HT1080 (cell line): ENCODE measurements at regions not wholly inside any gene's neighbourhood (a gene's known extent, or its start where the extent isn't known, plus 50 kb on each side); places are given as distances from the start of the nearest gene placed in this dataset.
"Not testable (repeated sequence)": the region's sequence is repeated elsewhere in the genome, so short reads cannot be mapped to it uniquely, and the experiment has no call there.

ENCODE experiments used
- DNase-seq: peaks from one replicate; pipeline ENCODE4 v3.0.0-alpha.2; 2015; ENCODE audit warnings: low read depth

DNA sequence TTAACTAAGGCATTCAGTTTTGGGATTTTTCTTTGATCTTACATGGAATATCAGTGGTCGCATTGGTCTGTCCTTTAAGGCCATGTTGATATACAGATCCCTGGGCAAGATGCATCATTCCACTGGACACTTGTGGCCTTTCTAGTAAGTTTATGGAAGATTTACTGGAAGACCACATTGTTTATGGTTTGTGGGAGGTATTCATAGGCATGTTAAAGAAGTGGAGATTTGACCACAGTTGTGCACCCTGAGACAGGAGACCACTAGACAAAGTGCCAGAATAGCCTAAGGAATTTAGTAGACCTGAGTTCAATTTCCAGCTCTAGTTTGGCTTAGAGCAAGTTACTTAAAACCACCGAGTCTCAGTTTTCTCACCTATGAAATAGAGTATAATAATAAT, 383.1 kb upstream of the PAPPA start:
- DNase-seq = no peak

DNA sequence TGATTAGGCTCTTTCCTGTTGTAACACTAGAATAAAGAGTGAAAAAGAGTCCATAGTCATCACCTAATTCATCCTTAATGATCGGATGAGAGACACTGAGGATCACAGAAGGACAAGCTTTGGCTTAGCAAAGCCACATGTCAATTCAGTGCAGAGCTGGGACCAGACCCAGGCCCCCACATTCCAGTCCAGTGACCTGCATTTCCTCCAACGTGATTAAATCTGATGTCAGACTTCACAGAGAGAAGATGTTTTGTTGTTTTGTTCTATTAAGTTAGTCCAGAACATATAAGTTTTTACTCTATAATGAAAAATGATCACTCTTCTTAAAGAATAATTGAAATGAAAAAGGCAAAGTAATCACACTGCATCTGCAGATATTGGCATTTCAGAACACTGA, 377.9 kb upstream of the PAPPA start:
- no peak for DNase-seq

DNA sequence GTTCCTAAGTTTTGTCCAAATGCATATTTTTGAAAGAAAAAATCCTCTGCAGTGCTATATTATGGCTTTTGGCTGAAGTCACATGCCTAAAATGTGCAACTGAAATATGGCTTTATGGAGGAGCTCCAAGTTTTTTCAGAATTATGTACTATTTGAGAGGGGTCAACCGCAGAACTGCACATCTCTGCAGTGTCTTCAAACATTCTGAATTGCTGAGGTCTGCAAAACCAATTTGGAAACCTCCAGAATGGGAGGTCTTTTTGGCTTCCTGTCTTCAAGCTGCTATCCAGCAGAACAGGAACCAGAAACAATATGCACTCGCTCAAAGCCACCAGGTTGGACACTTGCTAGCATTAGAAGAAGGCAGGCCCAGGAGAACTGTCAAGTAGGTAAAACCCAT, 376.0 kb upstream of the PAPPA start:
- DNase-seq = no peak

DNA sequence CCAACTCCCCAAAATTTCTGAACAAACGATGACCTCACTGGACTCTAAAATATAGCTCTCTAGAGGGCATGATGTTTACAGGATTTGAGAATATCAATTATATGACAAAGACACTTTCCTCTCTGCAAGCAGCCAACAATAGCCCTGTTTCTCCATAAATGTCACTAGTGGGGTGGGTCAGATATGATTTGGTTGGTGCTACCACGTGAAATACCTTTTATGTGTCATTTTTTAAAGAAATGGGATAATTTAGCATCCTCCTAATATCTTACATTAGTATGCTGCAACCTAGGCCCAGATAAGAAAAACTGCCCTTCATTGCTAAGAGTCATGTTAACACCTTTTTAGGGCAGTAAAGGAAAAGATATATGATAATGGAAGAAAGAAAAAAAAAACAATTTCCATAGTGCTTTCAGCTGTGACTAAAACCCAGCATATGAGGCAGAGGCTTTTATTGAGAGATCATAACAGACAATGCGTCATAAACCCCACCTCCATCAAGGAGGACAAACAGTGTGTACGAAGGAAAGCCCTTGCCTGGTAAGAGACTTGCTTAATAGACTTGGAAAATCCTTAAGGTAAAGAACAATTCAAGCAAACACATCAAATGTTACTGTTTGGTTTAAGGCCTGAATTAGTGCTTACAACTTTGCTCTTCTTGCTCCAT, 372.4 kb upstream of the PAPPA start:
- DNase-seq = peak; percentile 11

DNA sequence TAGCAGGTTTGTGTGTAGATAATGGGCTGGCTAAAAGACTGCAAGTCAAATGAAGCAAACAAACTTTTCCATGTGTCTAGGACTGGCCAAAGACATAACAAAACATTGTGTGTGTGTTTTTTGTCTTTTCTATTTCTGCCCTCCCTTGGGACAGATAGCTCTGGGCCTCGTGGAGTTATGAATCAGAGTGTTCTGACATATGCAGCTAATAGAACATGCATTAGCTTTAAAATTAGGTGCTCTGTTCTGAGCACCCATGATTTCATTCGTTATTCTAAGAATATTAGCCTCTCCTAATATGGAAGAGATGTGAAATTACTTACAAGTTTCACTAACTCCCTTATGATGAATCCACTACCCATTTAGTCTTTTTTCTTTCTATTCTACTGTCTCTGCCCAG, 367.3 kb upstream of the PAPPA start:
- DNase-seq = no peak

DNA sequence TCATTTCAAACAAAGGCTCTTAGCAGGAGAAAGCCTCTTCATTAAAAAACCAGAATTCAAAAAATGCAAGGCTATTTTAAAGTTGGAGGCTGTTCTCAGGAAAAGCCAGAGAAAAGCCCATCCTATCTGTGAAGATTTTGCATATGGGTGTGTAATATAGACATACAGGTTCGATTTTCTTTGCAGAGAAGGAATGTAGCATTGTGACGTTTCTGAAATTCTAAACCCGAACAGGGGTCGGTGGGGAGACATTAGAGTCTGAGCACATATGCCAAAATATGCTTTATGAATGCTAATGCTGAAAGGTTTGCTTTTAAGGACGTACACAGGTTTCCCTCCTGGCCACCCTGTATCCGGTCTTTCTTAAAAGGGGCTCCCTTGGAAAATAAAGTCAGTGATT, 363.1 kb upstream of the PAPPA start:
- no peak for DNase-seq

DNA sequence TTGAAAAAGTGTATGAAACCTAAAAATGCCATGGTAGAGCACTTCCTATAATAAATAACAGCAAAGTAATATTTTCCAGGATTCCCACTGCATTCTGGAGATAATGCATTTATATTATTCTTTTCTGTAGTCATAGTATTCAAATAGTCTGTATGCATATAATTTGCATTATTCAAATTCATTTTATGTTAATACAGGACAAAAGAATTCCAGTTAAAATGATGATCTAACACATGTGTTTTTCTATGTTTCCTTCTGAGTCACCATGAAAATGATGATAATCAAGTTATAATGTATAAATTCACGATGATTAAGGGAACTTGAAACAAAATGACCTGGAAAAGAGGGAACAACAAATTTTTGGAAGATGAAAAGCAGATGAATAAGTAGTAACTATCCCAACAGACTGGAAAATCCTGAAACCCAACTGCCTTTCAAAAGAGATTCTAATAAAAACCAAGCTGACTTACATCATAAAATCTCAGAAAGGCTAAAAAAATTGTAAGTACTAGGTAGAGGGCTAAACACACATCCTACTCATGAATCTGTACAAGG, 358.6 kb upstream of the PAPPA start:
- no peak for DNase-seq

DNA sequence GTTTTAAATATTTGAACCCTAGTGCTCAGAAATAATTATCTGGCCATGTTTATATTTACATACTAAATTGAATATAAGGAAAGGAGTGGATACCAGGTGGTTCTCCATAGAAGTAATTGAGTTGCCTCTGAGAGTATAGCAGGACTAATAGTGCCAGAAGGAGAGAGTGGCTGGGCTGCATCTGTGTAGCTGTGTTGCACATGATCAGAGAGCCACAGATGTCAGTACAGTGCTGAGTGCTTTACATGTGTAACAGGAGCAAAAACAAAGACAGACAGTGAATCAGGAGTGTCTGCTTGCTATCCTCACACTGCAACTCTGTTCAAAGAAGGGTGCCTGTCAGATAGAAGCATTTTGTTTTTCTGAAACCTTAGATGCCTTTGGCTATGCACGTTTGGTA, 353.9 kb upstream of the PAPPA start:
- no peak for DNase-seq

DNA sequence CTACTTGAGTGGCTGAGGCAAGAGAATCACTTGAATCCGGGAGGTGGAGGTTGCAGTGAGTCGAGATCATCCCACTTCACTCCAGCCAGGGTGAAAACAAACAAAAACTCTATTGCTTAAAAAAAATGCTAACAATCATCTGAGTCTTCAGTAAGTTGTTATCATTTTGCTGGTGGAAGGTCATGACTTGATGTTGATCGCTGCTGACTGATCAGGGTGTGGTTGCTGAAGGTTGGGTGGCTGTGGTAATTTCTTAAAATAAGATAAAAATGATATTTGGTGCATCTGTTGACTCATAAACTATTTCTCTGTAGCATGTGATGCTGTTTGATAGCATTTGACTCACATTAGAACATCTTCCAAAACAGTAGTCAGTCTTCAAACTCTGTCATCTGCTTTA, 349.4 kb upstream of the PAPPA start:
- DNase-seq = no peak

DNA sequence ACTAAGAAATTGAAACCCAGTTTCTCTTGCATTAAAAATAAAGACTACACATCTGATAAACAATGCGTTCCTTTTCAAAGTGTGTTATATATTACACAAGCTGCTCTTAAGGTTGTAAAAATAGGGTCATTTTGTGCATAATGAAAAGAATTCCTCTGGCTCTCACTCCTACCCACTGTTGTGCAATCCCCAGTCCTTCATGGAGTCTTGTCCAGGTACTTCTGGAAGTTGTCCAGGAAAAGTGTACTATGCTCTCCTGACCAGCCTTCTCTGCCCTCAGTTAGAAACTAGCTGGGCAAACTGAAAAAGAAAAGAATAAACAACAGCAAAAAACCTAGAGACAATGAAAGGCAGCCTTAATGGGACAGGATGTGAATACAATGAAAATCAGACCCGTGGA, 345.5 kb upstream of the PAPPA start:
- no peak for DNase-seq

DNA sequence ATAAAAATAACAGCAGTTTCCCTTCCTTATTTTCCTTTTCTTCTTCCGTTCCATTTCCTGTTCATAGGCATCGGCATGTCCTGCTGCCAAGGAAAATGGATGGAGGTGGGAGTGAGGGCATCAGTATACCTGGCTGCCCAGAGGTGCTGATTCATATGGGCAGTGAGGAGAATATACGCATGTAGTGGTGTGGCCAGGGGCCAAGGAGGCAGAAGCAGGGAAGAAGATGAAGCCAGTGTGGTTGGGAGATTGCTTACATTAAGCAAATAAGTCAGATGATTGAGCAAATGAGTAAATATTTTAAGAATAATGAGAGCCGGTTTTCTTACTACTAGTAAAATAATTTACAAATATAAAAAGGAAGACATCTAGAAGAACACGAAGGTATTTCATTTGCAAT, 344.9 kb upstream of the PAPPA start:
- DNase-seq = peak; percentile 47

DNA sequence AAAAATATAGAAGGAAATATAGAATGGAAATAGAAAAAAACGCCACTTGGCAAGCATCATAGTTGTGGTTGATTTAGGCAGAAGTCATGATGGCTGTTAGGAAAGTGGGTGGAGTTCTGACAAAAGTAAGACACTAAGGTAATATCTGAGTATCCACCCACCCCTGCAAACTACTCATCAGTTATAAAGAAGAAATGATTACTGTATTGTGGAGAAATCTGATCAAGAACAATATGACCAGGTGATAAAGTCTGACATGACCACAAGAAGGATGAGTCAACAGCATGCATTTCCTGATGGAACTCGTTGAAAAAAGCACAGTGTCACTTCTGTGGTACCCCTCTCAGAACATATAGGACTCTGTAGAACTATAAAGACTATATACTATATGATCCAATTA, 343.4 kb upstream of the PAPPA start:
- peak; percentile 58 for DNase-seq

DNA sequence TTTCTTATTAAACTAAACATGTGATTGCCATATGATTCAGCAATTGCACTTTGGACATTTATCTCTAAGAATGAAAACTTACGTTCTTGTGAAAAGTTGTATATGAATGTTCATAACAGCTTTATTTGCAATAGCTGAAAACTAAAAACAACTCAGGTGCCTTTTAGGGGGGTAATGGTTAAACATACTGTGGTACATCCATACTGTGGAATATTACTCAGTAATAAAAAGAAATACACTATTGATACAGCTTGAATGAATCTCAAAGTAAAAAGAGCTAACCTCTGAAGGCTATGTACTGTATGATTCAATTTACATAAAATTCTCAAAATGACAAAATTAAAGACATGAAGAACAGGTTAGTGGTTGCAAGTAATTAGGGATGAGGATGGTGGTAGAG, 339.5 kb upstream of the PAPPA start:
- no peak for DNase-seq

DNA sequence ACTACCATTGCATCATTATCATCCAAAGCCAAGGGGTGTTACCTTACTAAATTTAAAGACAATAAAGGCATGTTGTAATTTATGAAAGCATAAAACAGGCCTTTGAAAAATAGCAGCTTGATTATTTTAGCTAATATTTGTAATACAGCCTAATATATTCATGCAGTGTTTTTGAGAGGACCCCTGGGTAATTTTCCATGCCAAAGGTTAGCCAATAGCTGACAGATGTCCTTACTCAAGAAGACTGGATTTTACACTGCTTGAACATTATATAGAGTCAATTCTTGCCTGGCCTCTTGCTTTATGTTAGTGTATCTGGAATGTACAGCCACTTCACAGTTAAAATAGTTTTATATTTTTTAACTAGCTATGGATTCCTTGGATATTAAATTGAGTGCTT, 337.8 kb upstream of the PAPPA start:
- no peak for DNase-seq

DNA sequence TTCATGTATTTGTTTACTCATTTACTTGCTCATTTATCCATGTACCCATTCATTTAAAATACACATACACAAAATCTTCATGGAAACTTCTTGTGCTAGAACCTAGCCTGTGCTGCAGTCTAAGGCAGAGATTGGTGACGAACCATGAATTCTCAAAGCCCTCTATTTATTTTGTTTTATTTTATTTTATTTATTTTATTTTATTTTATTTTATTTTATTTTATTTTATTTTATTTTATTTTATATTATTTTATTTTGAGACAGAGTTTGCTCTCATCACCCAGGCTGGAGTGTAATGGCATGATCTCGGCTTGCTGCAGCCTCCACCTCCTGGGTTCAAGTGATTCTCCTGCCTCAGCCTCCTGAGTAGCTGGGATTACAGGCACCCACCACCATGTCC, 334.9 kb upstream of the PAPPA start:
- not testable (repeated sequence) for DNase-seq

DNA sequence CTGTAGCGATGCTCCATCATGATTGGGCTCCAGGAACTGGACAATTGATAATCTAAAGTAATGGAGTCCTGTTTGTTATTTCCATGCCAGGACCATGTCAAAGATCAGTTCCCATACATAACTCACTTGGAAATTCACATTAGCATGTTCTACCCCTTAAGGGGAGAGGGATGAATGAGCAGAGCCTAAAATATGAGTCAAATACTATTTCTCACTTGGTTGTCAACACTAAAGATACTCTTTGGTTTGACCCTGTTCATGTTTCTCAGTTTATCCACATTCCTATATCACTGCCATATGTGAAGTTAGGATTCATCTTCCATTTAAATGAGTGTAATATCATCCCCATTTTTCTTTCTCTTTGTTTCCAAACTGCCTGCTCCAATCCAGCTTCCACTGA, 321.6 kb upstream of the PAPPA start:
- no peak for DNase-seq

DNA sequence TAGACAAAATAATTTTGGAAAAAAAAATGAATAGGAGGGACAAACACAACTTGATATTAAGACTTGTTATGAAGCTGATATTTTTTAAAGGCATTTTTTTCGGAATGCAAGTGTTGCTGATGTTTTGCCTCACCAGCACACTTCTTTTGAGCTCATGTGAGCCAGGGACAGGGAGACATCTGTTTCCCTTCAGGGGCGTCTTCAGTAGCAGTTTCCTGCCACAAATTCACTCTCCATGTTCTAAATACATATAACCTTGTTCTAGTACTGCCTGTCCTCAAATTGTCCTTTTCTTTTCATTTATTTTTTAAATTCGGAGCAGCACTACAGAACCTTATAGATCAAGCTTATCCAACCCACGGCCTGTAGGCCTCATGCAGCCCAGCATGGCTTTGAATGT, 316.0 kb upstream of the PAPPA start:
- no peak for DNase-seq

DNA sequence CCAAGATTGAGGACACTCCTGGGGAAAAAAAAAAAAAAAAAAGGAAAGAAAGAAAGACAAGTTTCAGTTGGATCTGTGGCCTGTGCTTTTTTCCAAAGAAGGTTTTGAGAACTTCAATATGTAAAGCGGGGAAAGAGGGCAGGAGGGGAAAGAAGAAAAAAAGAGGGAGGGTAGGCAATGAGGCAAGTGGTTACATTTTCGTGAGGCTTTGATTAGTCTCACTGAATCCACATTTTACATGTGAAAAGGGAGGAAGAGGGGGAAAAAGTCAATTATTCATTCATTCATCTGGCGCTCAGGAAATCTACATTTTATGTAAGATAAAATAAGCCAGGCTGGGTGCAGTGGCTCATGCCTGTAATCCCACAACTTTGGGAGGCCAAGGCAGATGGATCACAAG, 315.2 kb upstream of the PAPPA start:
- no peak for DNase-seq

DNA sequence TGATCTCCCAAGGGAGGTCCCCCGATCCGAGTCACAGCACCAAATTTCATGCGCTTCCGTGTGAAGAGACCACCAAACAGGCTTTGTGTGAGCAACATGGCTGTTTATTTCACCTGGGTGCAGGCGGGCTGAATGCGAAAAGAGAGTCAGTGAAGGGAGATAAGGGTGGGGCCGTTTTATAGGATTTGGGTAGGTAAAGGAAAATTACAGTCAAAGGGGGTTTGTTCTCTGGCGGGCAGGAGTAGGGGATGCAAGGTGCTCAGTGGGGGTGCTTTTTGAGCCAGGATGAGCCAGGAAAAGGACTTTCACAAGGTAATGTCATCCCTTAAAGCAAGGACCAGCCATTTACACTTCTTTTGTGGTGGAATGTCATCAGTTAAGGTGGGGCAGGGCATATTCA, 309.2 kb upstream of the PAPPA start:
- not testable (repeated sequence) for DNase-seq

DNA sequence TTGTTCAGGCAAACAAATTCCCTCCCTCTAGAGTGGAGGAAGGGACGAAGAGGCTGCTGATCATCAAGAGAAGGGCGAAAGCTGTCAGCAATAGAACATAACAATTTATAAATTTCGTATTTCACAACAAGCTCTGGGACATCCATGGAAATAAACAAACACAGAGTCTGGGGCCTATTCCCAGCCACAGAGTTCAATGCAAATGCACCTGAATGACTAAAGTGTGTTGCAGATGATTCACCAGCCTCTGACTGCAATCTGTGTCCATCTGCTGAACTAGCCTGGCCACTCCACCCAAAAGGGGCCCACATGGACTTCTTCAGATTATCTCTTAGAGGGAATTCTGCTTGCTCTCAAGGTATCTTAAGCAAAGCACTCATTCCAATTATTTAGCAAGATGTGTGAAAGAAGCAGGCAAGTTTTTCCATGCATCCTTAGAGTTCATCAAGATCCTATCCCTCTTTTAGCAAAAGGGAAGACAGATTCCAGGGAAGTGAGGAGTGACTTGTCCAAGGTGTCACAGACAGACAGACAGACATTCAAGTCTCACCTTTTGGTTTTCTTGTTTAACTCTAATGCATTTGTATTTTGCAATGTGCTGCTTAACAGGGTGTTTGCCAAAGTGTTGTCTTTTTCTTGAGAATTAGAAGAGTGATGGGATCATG, 307.8 kb upstream of the PAPPA start:
- peak; percentile 58 for DNase-seq

DNA sequence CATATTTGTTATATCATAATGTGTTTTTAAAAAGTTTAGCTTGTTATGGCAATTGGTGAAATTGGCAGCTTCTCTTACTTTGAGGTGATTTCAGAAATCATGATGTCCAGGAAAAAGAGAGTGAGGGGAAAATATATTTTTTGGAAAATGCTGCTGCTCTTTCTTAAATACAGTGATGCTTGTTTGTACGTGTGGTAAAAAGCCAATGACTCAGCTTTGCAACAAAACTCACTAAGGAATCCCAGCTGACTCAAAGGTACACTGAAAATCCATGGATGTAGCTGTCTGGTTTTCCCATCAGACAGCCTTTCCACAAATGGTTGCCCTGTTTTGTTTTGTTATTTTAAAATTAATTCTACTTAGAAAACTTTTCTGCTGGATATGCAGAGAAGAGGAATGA, 306.4 kb upstream of the PAPPA start:
- DNase-seq = peak; percentile 42

DNA sequence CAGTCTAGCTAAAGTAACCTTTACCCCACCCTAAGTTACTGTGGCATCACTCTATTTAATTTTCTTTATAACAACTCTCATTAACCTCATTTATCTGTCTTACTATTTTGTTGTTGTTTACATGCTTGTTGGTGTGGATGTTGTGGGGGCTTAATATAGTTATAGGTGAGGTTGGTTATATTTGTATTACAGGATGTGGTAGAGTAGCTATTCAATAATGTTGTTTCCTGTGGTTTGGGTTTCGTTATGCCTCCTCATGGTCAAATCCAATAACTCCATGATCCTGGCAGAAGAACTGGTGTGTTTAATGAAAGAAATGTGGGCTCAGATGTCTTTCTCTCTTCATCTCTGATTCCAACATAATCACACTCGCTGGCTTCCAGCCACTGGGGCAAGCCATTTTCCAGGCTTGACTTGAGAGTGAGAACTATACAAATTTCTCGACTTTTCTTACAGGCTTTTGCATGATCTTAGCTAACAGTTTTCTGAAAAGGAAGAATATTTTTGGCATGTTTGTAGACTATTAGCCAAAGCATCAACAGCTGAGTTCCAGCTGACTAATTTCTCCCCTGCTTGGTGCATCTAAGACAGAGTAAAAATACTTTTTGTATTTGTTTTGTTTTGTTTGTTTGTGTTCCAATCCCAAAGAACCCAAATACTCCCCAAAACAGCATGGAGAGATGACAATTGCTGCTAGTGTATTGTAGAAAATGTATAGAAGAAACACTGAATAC, 303.7 kb upstream of the PAPPA start:
- peak; percentile 11 for DNase-seq
